ENCODE measurements at regions not wholly inside any gene's neighbourhood (a gene's known extent, or its start where the extent isn't known, plus 50 kb on each side); places are given as distances from the start of the nearest gene placed in this dataset.

DNA sequence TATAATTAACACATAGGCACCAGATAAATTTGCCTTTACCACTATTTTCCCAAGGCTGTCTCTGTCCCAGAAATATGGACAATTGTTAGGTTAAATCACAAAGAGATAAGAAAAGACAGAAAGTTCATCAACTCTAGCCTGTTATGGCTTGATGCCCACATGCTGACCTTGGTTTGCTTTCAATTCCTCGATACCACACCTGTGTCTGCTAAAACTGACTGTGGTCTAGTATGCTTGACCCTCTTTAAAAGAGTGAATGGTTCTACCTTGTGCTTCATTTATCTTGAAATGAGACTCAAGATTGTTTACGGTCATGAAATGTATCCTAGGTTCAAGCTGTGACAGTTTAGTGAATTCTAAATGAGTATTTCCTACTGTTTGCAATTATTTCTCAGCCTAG lies 909.0 kb upstream of the LRRTM1 start:
- DNase-seq (ENCODE audit: low spot score), result no peak

DNA sequence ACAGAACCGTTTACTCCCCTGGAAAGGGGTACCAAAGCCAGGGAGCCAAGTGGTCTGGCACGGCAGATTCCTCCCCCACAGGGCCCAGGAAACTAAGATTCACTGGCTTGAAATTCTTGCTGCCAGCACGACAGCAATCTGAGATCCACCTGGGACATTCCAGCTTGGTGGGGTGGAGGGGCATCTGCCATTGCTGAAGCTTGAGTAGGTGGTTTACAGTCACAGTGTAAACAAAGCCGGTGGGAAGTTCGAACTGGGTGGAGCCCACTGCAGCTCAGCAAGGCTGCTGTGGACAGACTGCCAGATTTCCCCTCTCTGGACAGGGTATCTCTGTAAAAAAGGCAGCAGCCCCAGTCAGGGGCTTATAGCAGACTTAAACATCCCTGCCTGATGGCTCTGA lies 901.7 kb upstream of the LRRTM1 start:
- no peak for DNase-seq (ENCODE audit: low spot score)

GRCh38 chr2:81196933-81197628 lies 892.5 kb upstream of the LRRTM1 start:
- no peak for DNase-seq (ENCODE audit: low spot score)

GRCh38 chr2:81196383-81196851 lies 891.9 kb upstream of the LRRTM1 start:
- no peak for DNase-seq (ENCODE audit: low spot score)

- no peak for DNase-seq (ENCODE audit: low spot score)
Measured at GRCh38 chr2:81195774-81196382, 891.3 kb upstream of the LRRTM1 start.

- no peak for DNase-seq (ENCODE audit: low spot score)
Measured at GRCh38 chr2:81195017-81195773, 890.6 kb upstream of the LRRTM1 start.

GRCh38 chr2:81194581-81194980 lies 890.0 kb upstream of the LRRTM1 start:
- DNase-seq (ENCODE audit: low spot score), result no peak

DNA sequence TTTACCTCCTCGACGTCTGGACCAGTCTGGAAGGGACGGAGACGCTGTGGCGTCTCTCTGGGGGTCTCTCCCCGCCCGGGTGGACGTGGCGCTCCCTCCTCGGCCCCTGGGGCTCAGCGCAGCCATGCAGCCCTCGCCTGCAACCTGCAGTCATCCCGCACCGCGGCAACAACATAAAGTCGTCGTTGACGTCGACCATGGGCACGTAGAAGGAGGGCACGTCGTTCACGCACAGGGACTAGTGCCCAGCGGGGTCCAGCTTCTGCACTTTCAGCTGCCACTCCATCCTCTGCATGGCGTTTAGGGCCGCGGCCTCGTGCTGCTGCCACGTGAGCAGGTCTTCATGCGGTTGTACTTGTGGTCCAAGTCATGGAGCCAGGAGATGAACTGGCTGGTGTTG lies 889.6 kb upstream of the LRRTM1 start:
- no peak for DNase-seq (ENCODE audit: low spot score)

- no peak for DNase-seq (ENCODE audit: low spot score)
Measured at GRCh38 chr2:81181845-81182244, 877.3 kb upstream of the LRRTM1 start.

DNA sequence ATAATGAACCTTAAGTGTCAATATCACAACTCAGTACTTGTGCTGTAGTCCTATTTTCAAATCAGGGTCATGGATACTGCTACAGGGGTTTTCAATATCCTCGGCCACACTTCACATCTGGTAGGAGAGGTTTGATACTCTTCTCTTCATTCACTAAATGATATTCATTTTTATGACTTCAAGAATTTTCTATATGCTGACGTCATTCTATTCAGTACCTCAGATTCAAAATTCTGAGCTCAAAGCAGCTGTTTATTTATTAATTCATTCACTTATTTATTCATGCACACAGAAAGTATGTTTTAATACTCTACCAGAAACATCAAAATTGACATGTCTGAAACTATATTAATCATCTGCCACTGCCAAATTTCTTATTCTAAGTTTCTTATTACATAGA lies 866.9 kb upstream of the LRRTM1 start:
- DNase-seq (ENCODE audit: low spot score), result no peak

DNA sequence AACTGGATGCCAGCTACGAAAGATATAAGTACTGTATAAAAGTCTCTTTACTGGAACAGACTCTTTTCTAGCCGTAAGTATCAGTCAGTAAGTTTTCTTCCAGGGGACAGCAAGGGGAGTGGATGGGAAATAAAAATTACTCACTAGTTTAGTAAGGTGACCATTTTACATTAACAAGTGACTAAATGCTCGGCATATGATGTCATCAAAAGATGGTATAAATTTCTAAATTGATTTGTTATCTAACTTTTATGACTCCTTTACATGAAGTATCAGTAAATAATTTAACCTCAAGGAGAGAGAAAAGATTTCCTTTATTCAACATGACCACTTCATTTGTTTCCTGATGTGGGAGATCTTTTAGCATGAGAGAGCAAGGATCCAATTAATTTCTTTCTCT lies 859.0 kb upstream of the LRRTM1 start:
- no peak for DNase-seq (ENCODE audit: low spot score)

- DNase-seq (ENCODE audit: low spot score), result no peak
Measured at GRCh38 chr2:81158505-81158904, 854.0 kb upstream of the LRRTM1 start.

- no peak for DNase-seq (ENCODE audit: low spot score)
Measured at GRCh38 chr2:81148323-81148722, 843.8 kb upstream of the LRRTM1 start.

- DNase-seq (ENCODE audit: low spot score), result no peak
Measured at GRCh38 chr2:81136296-81136695, 831.7 kb upstream of the LRRTM1 start.

DNA sequence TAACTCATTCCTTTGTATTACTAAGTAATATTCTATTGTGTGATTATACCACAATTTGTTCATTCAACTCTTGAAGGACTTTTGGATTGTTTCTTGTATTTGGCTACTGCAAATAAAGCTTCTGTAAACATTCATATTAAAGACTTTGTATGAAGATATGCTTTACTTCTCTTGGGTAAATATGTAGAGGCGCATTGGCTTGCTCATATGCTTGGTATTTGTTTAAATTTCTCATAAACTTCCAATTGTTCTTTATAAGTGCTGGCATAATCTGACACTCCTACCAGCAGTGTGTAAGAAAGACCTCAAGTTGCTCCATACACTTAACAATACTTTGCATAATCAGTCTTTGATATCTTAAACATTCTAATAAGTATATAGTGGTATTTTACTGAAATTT lies 792.8 kb upstream of the LRRTM1 start:
- no peak for DNase-seq (ENCODE audit: low spot score)

- DNase-seq (ENCODE audit: low spot score), result no peak
Measured at GRCh38 chr2:81093031-81093430, 788.5 kb upstream of the LRRTM1 start.

GRCh38 chr2:81087646-81088045 lies 783.1 kb upstream of the LRRTM1 start:
- no peak for DNase-seq (ENCODE audit: low spot score)

- DNase-seq (ENCODE audit: low spot score), result no peak
Measured at GRCh38 chr2:81084101-81084500, 779.5 kb upstream of the LRRTM1 start.

DNA sequence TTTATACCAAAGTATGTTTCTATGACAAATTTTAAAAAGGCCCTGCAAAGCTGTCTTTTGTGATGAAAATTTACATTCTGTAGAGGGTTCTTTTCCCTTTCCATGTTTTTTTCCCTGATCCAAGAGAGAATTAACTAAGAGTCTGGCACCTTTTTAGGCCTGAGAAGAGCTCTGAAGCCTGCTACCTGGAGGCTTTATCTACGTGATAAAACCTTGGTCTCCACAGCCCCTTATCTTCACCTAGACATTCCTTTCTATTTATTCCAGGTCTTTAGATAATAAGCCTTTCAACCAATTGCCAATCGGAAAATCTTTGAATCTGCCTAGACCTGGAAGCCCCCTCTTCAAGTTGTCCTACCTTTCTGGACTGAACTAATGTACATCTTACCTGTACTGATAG lies 774.1 kb upstream of the LRRTM1 start:
- DNase-seq (ENCODE audit: low spot score), result no peak

GRCh38 chr2:81078102-81078501 lies 773.5 kb upstream of the LRRTM1 start:
- DNase-seq (ENCODE audit: low spot score), result no peak

- DNase-seq (ENCODE audit: low spot score), result no peak
Measured at GRCh38 chr2:81077396-81077795, 772.8 kb upstream of the LRRTM1 start.

DNA sequence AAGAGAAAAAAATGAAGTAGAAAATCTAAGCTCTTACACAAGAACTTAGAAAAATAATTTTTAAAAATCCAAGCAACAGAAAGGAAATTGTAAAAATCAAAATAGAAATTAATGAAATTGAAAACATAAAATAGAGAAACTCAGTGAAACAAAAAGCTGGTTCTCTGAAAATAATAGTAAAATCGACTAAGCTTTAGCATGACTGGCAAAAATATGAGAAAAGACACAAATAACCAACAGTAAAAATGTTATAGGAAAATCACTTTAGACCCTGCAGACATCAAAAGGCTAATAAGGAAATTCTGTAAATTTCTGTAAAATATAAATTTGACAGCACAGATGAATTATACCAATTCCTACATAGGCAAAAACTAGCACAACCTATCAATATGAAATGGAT lies 768.9 kb upstream of the LRRTM1 start:
- no peak for DNase-seq (ENCODE audit: low spot score)

- no peak for DNase-seq (ENCODE audit: low spot score)
Measured at GRCh38 chr2:81068144-81068543, 763.6 kb upstream of the LRRTM1 start.

All from putamen (tissue), 1 donor.